Kidney (tissue), 13 donors: ENCODE measurements at regions not wholly inside any gene's neighbourhood (a gene's known extent, or its start where the extent isn't known, plus 50 kb on each side); places are given as distances from the start of the nearest gene placed in this dataset.
A peak's percentile ranks its signal among the peaks of the same experiment; 100 is the strongest.

Experiments used
- DNase-seq, 5 donors: peaks; one replicate each; pipeline ENCODE4 v3.0.0-alpha.2; 2013 to 2020
- FAIRE-seq: peaks from 2 replicates; lab custom pipeline; 2012; peaks lifted over from hg19 to GRCh38; lab: Jason Lieb, UNC
- H3K27ac ChIP-seq, 2 donors: one replicate each; pipeline ENCODE4 v1.7.0; 2013; ENCODE audit warnings: low read depth in 2 of 2, low read length in 2 of 2, inconsistent platforms in 1 of 2
- H3K27me3 ChIP-seq: one replicate; pipeline ENCODE4 v1.7.1; 2013; ENCODE audit warnings: low read length, inconsistent platforms; ENCODE audit not compliant: control insufficient read depth, insufficient read depth
- H3K36me3 ChIP-seq, 3 donors: one replicate each; pipeline versions ENCODE4 v1.7.0 to v1.7.1; 2013; ENCODE audit warnings: low read length in 3 of 3, control low read depth in 1 of 3, inconsistent platforms in 1 of 3; ENCODE audit not compliant: insufficient read depth in 3 of 3, control insufficient read depth in 2 of 3
- H3K4me1 ChIP-seq, 3 donors: one replicate each; pipeline versions ENCODE4 v1.7.0 to v1.7.1; 2013; ENCODE audit warnings: low read length in 3 of 3, inconsistent platforms in 1 of 3, low read depth in 1 of 3; ENCODE audit not compliant: control insufficient read depth in 2 of 3, insufficient read depth in 2 of 3
- H3K4me3 ChIP-seq, 3 donors: one replicate each; pipeline versions ENCODE4 v1.7.0 to v1.8.1; 2013; ENCODE audit warnings: low read length in 3 of 3, control low read depth in 1 of 3, inconsistent platforms in 1 of 3
- H3K9ac ChIP-seq, 3 donors: one replicate each; pipeline versions ENCODE4 v1.7.0 to v1.7.1; 2013; ENCODE audit warnings: low read length in 3 of 3, control low read depth in 1 of 3, inconsistent platforms in 1 of 3
- H3K9me3 ChIP-seq, 3 donors: one replicate each; pipeline versions ENCODE4 v1.7.0 to v1.7.1; 2013; ENCODE audit warnings: low read length in 3 of 3, control low read depth in 1 of 3, inconsistent platforms in 1 of 3; ENCODE audit not compliant: control insufficient read depth in 2 of 3, insufficient read depth in 1 of 3
- CTCF ChIP-seq: IDR thresholded peaks from 3 replicates; pipeline ENCODE4 v1.5.1; 2012; ENCODE audit warnings: mild to moderate bottlenecking, moderate library complexity, borderline replicate concordance; ENCODE audit not compliant: insufficient read depth; ENCODE audit errors: extremely low read depth
- intact Hi-C: fragments of 100-400 bp; cut with DNase I; formaldehyde crosslinking; loops from one replicate; pipeline ENCODE4 v1.11.1; 2022
- donor health status: control.
- donor health status: control.
- donor health status: control.
- donor health status: control.
- donor health status: control.
- donor health status: DM: yes; HTN: yes; CAD: no.
- donor health status: Normal renal cell carcinoma (clear cell type).

GRCh38 chr12:102745971-102746600 is 171.0 kb downstream of the PAH start:
- no peak for DNase-seq
- FAIRE-seq: no peak
- H3K4me1 ChIP-seq: no peaks in the 10 kb centered on the region
- intact Hi-C loops: no loop called here
- no peak overlapping the region for H3K27ac ChIP-seq
- H3K9ac ChIP-seq: no peak overlapping the region
- no peak overlapping the region for H3K4me3 ChIP-seq
- no peaks in the 10 kb centered on the region for H3K36me3 ChIP-seq
- no peak for TF ChIP-seq CTCF
- no peaks in the 10 kb centered on the region for H3K9me3 ChIP-seq
- H3K27me3 ChIP-seq: no peaks in the 10 kb centered on the region

DNA sequence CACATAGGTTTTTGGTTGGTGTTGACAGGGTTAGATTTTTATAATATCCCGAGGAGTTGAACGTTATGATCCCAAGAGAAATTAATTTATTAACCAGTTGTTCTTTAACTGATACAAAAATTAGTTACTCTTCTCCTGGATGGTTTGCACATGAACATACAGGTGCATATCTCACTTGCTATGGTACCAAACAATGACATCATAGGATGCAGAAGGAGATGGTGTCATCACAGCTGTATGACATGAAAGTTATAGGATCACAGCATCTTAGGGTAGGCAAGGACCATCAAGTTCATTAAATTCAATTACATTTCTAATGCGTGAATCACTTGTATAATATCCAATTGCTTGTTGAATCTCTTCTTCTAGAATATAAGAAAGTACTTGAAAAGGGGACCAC is 175.8 kb downstream of the PAH start:
- FAIRE-seq (no peak), DNase-seq (no peak)
- Histone ChIP-seq H3K27me3 (no peaks in the 10 kb centered on the region), H3K4me3 (no peak overlapping the region), H3K27ac (no peak overlapping the region), H3K9ac (no peak overlapping the region), H3K4me1 (no peaks in the 10 kb centered on the region), H3K9me3 (no peaks in the 10 kb centered on the region), H3K36me3 (no peaks in the 10 kb centered on the region)
- intact Hi-C loops: no loop called here
- TF ChIP-seq CTCF: no peak

DNA sequence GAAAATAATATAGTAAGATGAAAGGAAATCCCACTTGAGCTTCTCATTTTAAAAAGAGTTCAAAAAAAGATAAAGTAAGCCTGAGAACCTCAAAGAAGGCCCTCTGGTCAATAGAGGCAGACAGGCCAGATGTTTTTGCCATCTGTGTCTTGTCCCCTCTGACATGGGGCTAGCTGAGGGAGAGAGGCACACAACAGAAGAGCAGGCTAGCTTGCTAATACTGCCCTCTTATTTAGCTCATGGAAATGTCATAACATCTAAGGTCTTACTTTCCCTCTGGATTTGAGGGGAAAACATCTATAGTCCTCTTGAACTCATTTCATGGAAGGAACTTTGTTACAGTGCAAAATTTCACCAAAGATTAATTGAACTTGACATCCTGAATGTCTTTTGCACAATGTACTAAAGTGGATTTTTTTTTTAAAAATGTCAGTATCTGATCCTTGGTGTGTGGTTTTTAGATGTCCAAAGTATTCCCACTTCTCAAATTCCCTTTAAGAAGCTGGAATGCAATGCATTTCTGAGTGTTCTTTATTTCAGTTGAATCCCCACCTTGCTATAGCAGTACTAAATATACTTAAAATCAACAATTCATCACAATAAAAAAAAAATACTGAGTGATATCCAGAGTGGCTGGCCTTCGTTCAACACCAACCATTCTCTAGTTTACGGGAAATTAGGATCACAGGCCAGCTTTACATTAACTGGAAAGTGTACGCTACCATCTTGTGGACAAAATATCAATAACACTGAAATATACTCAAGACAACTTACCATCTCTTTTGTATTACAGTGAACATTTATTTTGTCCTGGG is 176.7 kb downstream of the PAH start:
- FAIRE-seq: no peak
- no peak for TF ChIP-seq CTCF

More for the DNA sequence above, 176.7 kb downstream of the PAH start:
- Histone ChIP-seq H3K4me3 (no peak overlapping the region), H3K9me3 (no peaks in the 10 kb centered on the region), H3K4me1 (no peaks in the 10 kb centered on the region), H3K9ac (no peak overlapping the region), H3K27ac (no peak overlapping the region), H3K36me3 (no peaks in the 10 kb centered on the region), H3K27me3 (no peaks in the 10 kb centered on the region)
- peak in 2 of 5 donors; percentile 60 to 82 for DNase-seq
- intact Hi-C loops: no loop called here
